K562 (cell line): ENCODE measurements at regions not wholly inside any gene's neighbourhood (a gene's known extent, or its start where the extent isn't known, plus 50 kb on each side); places are given as distances from the start of the nearest gene placed in this dataset.

ENCODE experiments used
- ATAC-seq: fragments of 200-7000 bp; cut with Tn5 transposase; 3 replicates; pipeline ENCODE4 v1.9.1; 2020; ENCODE audit warnings: moderate library complexity
- BruUV-seq: library from RNA; stranded (reverse); fragments of 400-500 nt; replicated peaks from 2 replicates; lab custom pipeline; 2021; lab: Mats Ljungman, UMichigan
- CTCF ChIA-PET: fragments of 300-600 bp; formaldehyde crosslinking; extraction: SDS; loops from one replicate; lab custom pipeline; 2021; ENCODE audit warnings: low intra/inter-chr PET ratio; lab: Yijun Ruan, JAX
- POLR2A ChIA-PET: fragments of 300-600, 350-650 bp; sonication (Branson Sonifier 250); formaldehyde crosslinking; extraction: SDS; loops from one replicate; lab custom pipeline; 2021; ENCODE audit warnings: antibody characterized with exemption, inconsistent platforms; lab: Yijun Ruan, JAX
- DNase-seq, 4 experiments: peaks; one replicate each; pipeline versions ENCODE4 v3.0.0 to v3.0.0-alpha.2; 2011 to 2018; ENCODE audit warnings: low spot score in 3 of 4, mixed read lengths in 3 of 4; ENCODE audit errors: extremely low read depth in 1 of 4
- FAIRE-seq: peaks from 2 replicates; lab custom pipeline; 2011; peaks lifted over from hg19 to GRCh38; lab: Jason Lieb, UNC
- H2AFZ ChIP-seq: 2 replicates; pipeline ENCODE4 v1.6.0; 2011; ENCODE audit warnings: low read depth, low read length, control low read depth, inconsistent platforms
- H3K27ac ChIP-seq: fragments of 200-600 bp; 3 replicates; pipeline ENCODE4 v1.8.0; 2011; ENCODE audit warnings: low read depth, mild to moderate bottlenecking, control low read depth, inconsistent platforms, low read length, moderate library complexity, mixed read lengths; ENCODE audit errors: extremely low read depth
- H3K27me3 ChIP-seq, 2 experiments: fragments of 300-600 bp in 1 of 2; 2 replicates in 1 of 2; 3 replicates in 1 of 2; pipeline versions ENCODE4 v1.6.0 to v1.8.0; 2011; ENCODE audit warnings: inconsistent platforms in 2 of 2, low read length in 2 of 2, mild to moderate bottlenecking in 1 of 2, mixed read lengths in 1 of 2, moderate library complexity in 1 of 2; ENCODE audit not compliant: control insufficient read depth in 2 of 2, insufficient read depth in 2 of 2
- H3K36me3 ChIP-seq: fragments of 300-600 bp; 3 replicates; pipeline ENCODE4 v1.8.0; 2011; ENCODE audit warnings: mild to moderate bottlenecking, low read length, inconsistent platforms; ENCODE audit not compliant: control insufficient read depth, insufficient read depth
- H3K4me1 ChIP-seq, 2 experiments: fragments of 200-600 bp in 1 of 2; replicated peaks in 1 of 2; 2 replicates in 1 of 2; 3 replicates in 1 of 2; pipeline versions ENCODE4 v1.5.1 to v1.8.0; 2011; ENCODE audit warnings: inconsistent platforms in 2 of 2, low read length in 2 of 2, mild to moderate bottlenecking in 1 of 2, mixed read lengths in 1 of 2, moderate library complexity in 1 of 2; ENCODE audit not compliant: control insufficient read depth in 2 of 2, insufficient read depth in 2 of 2
- H3K4me2 ChIP-seq: 2 replicates; pipeline ENCODE4 v1.6.1; 2011; ENCODE audit warnings: low read length, control low read depth, inconsistent platforms, mixed read lengths; ENCODE audit not compliant: insufficient read depth
- H3K4me3 ChIP-seq: fragments of 200-600 bp; sonication (generic), shearing (Covaris generic); 2 replicates; pipeline ENCODE4 v1.5.1; 2016; ENCODE audit warnings: control low read depth, inconsistent platforms
- H3K79me2 ChIP-seq: fragments of 200-600 bp; 3 replicates; pipeline ENCODE4 v1.8.0; 2011; ENCODE audit warnings: low read length, inconsistent platforms; ENCODE audit not compliant: control insufficient read depth, insufficient read depth
- H3K9ac ChIP-seq, 2 experiments: 2 replicates each; pipeline versions ENCODE4 v1.6.0 to v1.6.1; 2011; ENCODE audit warnings: low read depth in 2 of 2, low read length in 2 of 2, control low read depth in 1 of 2, inconsistent platforms in 1 of 2, mild to moderate bottlenecking in 1 of 2, mixed read lengths in 1 of 2; ENCODE audit not compliant: insufficient read depth in 1 of 2
- H3K9me1 ChIP-seq: one replicate; pipeline ENCODE4 v1.6.0; 2011; ENCODE audit warnings: inconsistent platforms, mild to moderate bottlenecking, low read length, moderate library complexity; ENCODE audit not compliant: control insufficient read depth, insufficient read depth
- H3K9me3 ChIP-seq: replicated peaks from 2 replicates; pipeline ENCODE4 v1.5.1; 2011; ENCODE audit warnings: low read depth, low read length, inconsistent platforms; ENCODE audit not compliant: control insufficient read depth, insufficient read depth
- H4K20me1 ChIP-seq: replicated peaks from 2 replicates; pipeline ENCODE4 v1.6.1; 2011; ENCODE audit warnings: low read length, inconsistent platforms, mixed read lengths; ENCODE audit not compliant: control insufficient read depth, insufficient read depth
- CEBPG ChIP-seq, 3 experiments: fragments of 200-800 bp in 1 of 3; sonication (Bioruptor generic) in 1 of 3; sonication (generic) in 1 of 3; formaldehyde crosslinking in 1 of 3; IDR thresholded peaks in 2 of 3; conservative IDR thresholded peaks in 1 of 3; 2 replicates each; pipeline versions ENCODE4 v1.6.1 to v1.8.0; 2016 to 2022; ENCODE audit warnings: missing compliant biosample characterization in 2 of 3, missing genetic modification characterization in 2 of 3, mild to moderate bottlenecking in 1 of 3, missing genetic modification reagents in 1 of 3
- DACH1 ChIP-seq: fragments of 450-650 bp; IDR thresholded peaks from 2 replicates; pipeline ENCODE4 v1.6.1; 2018; ENCODE audit not compliant: partially characterized antibody
- FIP1L1 ChIP-seq: fragments of 200-400 bp; formaldehyde crosslinking; IDR thresholded peaks from 2 replicates; pipeline ENCODE4 v1.6.1; 2018; ENCODE audit warnings: mild to moderate bottlenecking, low read depth, low read length; ENCODE audit not compliant: poor library complexity, severe bottlenecking
- GABPA ChIP-seq: fragments of 200-800 bp; sonication (Bioruptor generic); conservative IDR thresholded peaks from 2 replicates; pipeline ENCODE4 v1.6.1; 2016; ENCODE audit warnings: low read depth, missing genetic modification characterization, missing compliant biosample characterization
- GABPB2 ChIP-seq: fragments of 250-450 bp; sonication (Bioruptor Pico); conservative IDR thresholded peaks from 2 replicates; pipeline ENCODE4 v1.5.1; 2021; ENCODE audit warnings: mild to moderate bottlenecking
- WGBS: fragments of 100-300 bp; shearing (Covaris generic); methylation state at CpG from one replicate; pipeline ENCODE4 v1.1.6; 2016; ENCODE audit warnings: low coverage, mixed read lengths; ENCODE audit not compliant: insufficient coverage; ENCODE audit errors: missing lambda C conversion rate; 5-methylcytosine and 5-hydroxymethylcytosine counted together
- in situ Hi-C: fragments of 300-500 bp; cut with MboI; formaldehyde crosslinking; loops from 4 replicates; pipeline ENCODE4 v1.15.0; 2018; ENCODE audit warnings: inconsistent platforms, mixed read lengths
- intact Hi-C: fragments of 100-400 bp; cut with micrococcal nuclease; formaldehyde crosslinking; loops from 2 replicates; pipeline ENCODE4 v1.14.2; 2022
- TF ChIP-seq, protein P1 (sequence below): fragments of 450-650 bp; conservative IDR thresholded peaks from 2 replicates; pipeline ENCODE4 v1.6.1; 2016; ENCODE audit warnings: missing genetic modification characterization, low read depth, mild to moderate bottlenecking, missing compliant biosample characterization, moderate library complexity
- TF ChIP-seq, protein P2 (sequence below): fragments of 450-650 bp; IDR thresholded peaks from 2 replicates; pipeline ENCODE4 v1.6.1; 2016; ENCODE audit warnings: low read depth

DNA sequence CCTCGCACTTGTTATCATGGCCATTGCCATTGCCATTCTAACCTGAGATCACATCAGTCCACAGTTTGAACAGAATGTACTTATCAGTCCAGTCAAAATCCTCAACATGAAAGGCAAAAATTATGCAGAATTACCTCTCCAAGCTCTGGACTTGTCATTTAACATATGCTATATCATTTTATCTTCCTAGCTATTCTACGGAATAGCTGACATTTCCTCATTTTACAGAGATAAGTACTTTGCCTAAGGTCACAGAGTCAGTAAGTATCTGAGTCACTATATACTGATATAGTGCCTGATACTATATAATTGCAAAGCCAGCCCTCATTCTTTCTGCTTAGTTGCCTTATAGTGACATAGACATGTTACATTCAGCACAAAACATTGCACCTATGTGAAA lies 456.9 kb upstream of the GHITM start (continued):
- TF ChIP-seq GABPB2 (CRISPR knock-in tag), result no peak
- TF ChIP-seq GABPA (tag), result no peak
- TF ChIP-seq, protein P1, sequence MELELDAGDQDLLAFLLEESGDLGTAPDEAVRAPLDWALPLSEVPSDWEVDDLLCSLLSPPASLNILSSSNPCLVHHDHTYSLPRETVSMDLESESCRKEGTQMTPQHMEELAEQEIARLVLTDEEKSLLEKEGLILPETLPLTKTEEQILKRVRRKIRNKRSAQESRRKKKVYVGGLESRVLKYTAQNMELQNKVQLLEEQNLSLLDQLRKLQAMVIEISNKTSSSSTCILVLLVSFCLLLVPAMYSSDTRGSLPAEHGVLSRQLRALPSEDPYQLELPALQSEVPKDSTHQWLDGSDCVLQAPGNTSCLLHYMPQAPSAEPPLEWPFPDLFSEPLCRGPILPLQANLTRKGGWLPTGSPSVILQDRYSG, result no peak
- no peak for TF ChIP-seq DACH1

DNA sequence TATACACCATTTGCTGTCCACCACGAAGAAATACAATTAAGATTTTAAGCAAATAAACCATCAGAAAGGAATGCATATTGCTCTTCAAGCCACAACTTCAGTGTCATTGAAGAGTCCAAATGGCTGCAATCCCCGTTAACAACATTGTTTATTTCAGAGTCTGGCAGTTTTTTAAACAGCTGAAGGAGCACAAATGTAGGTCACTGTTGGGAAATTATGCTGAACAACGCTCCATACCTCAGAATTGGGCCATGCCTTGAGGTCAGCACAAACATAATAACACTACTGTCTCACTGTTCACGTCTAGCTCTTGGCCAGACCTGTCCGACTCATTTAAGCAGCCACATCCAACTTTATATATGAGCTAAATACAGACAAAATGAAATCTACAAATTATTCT lies 453.9 kb upstream of the GHITM start:
- no peaks in the 10 kb centered on the region for H4K20me1 ChIP-seq
- no peaks in the 10 kb centered on the region for H3K4me1 ChIP-seq
- CTCF ChIA-PET, result no interaction called here
- no peaks in the 10 kb centered on the region for H3K9me1 ChIP-seq
- no peak for ATAC-seq
- no peaks in the 10 kb centered on the region for H3K36me3 ChIP-seq
- no peaks in the 10 kb centered on the region for H3K9me3 ChIP-seq
- no peaks in the 10 kb centered on the region for H3K27me3 ChIP-seq
- H3K27ac ChIP-seq, result no peak overlapping the region
- no peak overlapping the region for H3K9ac ChIP-seq
- no peak for DNase-seq
- FAIRE-seq, result no peak
- POLR2A ChIA-PET, result interaction anchor here (0.8 kb wide), 1 partner anchor 11 kb away, joined by 3 read pairs; no protein-coding TSS in a partner anchor
- TF ChIP-seq, protein P2, sequence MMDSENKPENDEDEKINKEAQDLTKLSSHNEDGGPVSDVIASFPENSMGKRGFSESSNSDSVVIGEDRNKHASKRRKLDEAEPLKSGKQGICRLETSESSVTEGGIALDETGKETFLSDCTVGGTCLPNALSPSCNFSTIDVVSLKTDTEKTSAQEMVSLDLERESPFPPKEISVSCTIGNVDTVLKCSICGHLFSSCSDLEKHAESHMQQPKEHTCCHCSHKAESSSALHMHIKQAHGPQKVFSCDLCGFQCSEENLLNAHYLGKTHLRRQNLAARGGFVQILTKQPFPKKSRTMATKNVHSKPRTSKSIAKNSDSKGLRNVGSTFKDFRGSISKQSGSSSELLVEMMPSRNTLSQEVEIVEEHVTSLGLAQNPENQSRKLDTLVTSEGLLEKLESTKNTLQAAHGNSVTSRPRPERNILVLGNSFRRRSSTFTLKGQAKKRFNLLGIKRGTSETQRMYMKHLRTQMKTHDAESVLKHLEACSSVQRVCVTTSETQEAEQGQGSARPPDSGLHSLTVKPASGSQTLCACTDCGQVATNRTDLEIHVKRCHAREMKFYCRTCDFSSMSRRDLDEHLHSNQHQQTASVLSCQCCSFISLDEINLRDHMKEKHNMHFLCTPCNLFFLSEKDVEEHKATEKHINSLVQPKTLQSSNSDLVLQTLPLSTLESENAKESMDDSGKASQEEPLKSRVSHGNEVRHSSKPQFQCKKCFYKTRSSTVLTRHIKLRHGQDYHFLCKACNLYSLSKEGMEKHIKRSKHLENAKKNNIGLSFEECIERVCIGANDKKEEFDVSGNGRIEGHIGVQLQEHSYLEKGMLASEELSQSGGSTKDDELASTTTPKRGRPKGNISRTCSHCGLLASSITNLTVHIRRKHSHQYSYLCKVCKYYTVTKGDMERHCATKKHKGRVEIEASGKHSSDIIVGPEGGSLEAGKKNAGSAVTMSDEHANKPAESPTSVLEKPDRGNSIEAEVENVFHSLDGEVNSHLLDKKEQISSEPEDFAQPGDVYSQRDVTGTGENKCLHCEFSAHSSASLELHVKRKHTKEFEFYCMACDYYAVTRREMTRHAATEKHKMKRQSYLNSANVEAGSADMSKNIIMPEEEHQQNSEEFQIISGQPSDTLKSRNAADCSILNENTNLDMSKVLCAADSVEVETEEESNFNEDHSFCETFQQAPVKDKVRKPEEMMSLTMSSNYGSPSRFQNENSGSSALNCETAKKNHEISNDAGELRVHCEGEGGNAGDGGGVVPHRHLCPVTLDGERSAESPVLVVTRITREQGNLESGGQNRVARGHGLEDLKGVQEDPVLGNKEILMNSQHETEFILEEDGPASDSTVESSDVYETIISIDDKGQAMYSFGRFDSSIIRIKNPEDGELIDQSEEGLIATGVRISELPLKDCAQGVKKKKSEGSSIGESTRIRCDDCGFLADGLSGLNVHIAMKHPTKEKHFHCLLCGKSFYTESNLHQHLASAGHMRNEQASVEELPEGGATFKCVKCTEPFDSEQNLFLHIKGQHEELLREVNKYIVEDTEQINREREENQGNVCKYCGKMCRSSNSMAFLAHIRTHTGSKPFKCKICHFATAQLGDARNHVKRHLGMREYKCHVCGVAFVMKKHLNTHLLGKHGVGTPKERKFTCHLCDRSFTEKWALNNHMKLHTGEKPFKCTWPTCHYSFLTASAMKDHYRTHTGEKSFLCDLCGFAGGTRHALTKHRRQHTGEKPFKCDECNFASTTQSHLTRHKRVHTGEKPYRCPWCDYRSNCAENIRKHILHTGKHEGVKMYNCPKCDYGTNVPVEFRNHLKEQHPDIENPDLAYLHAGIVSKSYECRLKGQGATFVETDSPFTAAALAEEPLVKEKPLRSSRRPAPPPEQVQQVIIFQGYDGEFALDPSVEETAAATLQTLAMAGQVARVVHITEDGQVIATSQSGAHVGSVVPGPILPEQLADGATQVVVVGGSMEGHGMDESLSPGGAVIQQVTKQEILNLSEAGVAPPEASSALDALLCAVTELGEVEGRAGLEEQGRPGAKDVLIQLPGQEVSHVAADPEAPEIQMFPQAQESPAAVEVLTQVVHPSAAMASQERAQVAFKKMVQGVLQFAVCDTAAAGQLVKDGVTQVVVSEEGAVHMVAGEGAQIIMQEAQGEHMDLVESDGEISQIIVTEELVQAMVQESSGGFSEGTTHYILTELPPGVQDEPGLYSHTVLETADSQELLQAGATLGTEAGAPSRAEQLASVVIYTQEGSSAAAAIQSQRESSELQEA, result no peak
- TF ChIP-seq FIP1L1 (no peak), CEBPG (CRISPR knock-in tag; IDR thresholded peaks at IDR 0.05) (no peak), CEBPG (tag; conservative IDR thresholded peaks at IDR 0.05 in 1 of 2, IDR thresholded peaks at IDR 0.05 in 1 of 2) (no peak)
- intact Hi-C loops, result no loop called here
- H3K4me3 ChIP-seq, result no peak overlapping the region
- WGBS, result 0% methylated on average over 5 of the region's 5 CpGs
- no peak overlapping the region for H2AFZ ChIP-seq
- in situ Hi-C loops, result no loop called here
- H3K79me2 ChIP-seq, result no peaks in the 10 kb centered on the region
- no peak overlapping the region for H3K4me2 ChIP-seq
- BruUV-seq, result no TSS peak
